Common myeloid progenitor, CD34-positive (primary cell): ENCODE measurements at regions not wholly inside any gene's neighbourhood (a gene's known extent, or its start where the extent isn't known, plus 50 kb on each side); places are given as distances from the start of the nearest gene placed in this dataset.

Experiments
- CTCF ChIA-PET: fragments of 350-600 bp; sonication (Branson Sonifier 250); formaldehyde crosslinking; loops from one replicate; lab custom pipeline; 2021; ENCODE audit warnings: antibody characterized with exemption; lab: Charles Lee
- POLR2A ChIA-PET: fragments of 350-600 bp; sonication (Branson Sonifier 250); formaldehyde crosslinking; loops from one replicate; lab custom pipeline; 2021; ENCODE audit warnings: antibody characterized with exemption; lab: Charles Lee
- DNase-seq, 3 donors: peaks; one replicate each; pipeline versions ENCODE4 v3.0.0 to v3.0.0-alpha.2; 2013
- H3K27ac ChIP-seq, 2 experiments: 1 replicate in 1 of 2; 2 replicates in 1 of 2; pipeline ENCODE4 v1.7.0; 2013; ENCODE audit warnings: inconsistent platforms in 2 of 2, low read length in 2 of 2, mild to moderate bottlenecking in 2 of 2, low read depth in 1 of 2, moderate library complexity in 1 of 2; ENCODE audit not compliant: severe bottlenecking in 2 of 2, insufficient read depth in 1 of 2, poor library complexity in 1 of 2
- H3K27me3 ChIP-seq, 5 experiments: replicated peaks in 2 of 5; 1 replicate in 3 of 5; 2 replicates in 2 of 5; pipeline versions ENCODE4 v1.6.1 to v1.7.0; 2013; ENCODE audit warnings: low read length in 4 of 5, mild to moderate bottlenecking in 2 of 5, moderate library complexity in 2 of 5, inconsistent platforms in 1 of 5; ENCODE audit not compliant: insufficient read depth in 5 of 5, control insufficient read depth in 4 of 5
- H3K36me3 ChIP-seq, 4 experiments: 1 replicate in 2 of 4; 2 replicates in 2 of 4; pipeline versions ENCODE4 v1.6.1 to v1.7.0; 2013; ENCODE audit warnings: low read length in 3 of 4, control low read depth in 1 of 4, mild to moderate bottlenecking in 1 of 4; ENCODE audit not compliant: control insufficient read depth in 4 of 4, insufficient read depth in 4 of 4
- H3K4me1 ChIP-seq, 4 experiments: 1 replicate in 3 of 4; 2 replicates in 1 of 4; pipeline versions ENCODE4 v1.6.1 to v1.7.1; 2013; ENCODE audit warnings: low read length in 3 of 4, mild to moderate bottlenecking in 3 of 4, control low read depth in 1 of 4, inconsistent platforms in 1 of 4, moderate library complexity in 1 of 4; ENCODE audit not compliant: control insufficient read depth in 4 of 4, insufficient read depth in 4 of 4; ENCODE audit errors: control extremely low read depth in 1 of 4
- H3K4me3 ChIP-seq, 7 experiments: 1 replicate in 4 of 7; 2 replicates in 3 of 7; pipeline versions ENCODE4 v1.5.1 to v1.7.0; 2013; ENCODE audit warnings: mild to moderate bottlenecking in 7 of 7, low read length in 6 of 7, moderate library complexity in 6 of 7, inconsistent platforms in 2 of 7, low read depth in 2 of 7, control low read depth in 1 of 7; ENCODE audit not compliant: insufficient read depth in 4 of 7, control insufficient read depth in 1 of 7; ENCODE audit errors: extremely low read depth in 1 of 7
- H3K9me3 ChIP-seq, 5 experiments: 1 replicate in 4 of 5; 2 replicates in 1 of 5; pipeline versions ENCODE4 v1.6.1 to v1.7.1; 2013; ENCODE audit warnings: low read length in 4 of 5, mild to moderate bottlenecking in 2 of 5, inconsistent platforms in 1 of 5, low read depth in 1 of 5, moderate library complexity in 1 of 5; ENCODE audit not compliant: control insufficient read depth in 4 of 5, insufficient read depth in 2 of 5; ENCODE audit errors: control extremely low read depth in 1 of 5
- WGBS: methylation state at CpG from one replicate; pipeline ENCODE4 v1.1.5; 2013; ENCODE audit not compliant: insufficient coverage; 5-methylcytosine and 5-hydroxymethylcytosine counted together

GRCh38 chrY:8036563-8036962, 1125.0 kb upstream of the AMELY start:
- H3K4me1 ChIP-seq: no peaks in the 10 kb centered on the region
- ChIA-PET POLR2A (no interaction called here), CTCF (no interaction called here)
- no peak overlapping the region for H3K27ac ChIP-seq
- no peak overlapping the region for H3K4me3 ChIP-seq
- no peaks in the 10 kb centered on the region for H3K27me3 ChIP-seq
- no peak for DNase-seq
- H3K36me3 ChIP-seq: no peaks in the 10 kb centered on the region
- H3K9me3 ChIP-seq: no peaks in the 10 kb centered on the region

- no peaks in the 10 kb centered on the region for H3K27me3 ChIP-seq
Observed at GRCh38 chrY:8035653-8036052, 1124.1 kb upstream of the AMELY start.

GRCh38 chrY:8034673-8035072, 1123.1 kb upstream of the AMELY start:
- Histone ChIP-seq H3K9me3 (no peaks in the 10 kb centered on the region), H3K27me3 (no peaks in the 10 kb centered on the region), H3K4me1 (no peaks in the 10 kb centered on the region), H3K27ac (no peak overlapping the region), H3K4me3 (no peak overlapping the region), H3K36me3 (no peaks in the 10 kb centered on the region)
- WGBS: no CpG with 5 or more reads among the region's 2 CpGs
- POLR2A ChIA-PET: no interaction called here
- CTCF ChIA-PET: no interaction called here
- no peak for DNase-seq

More at GRCh38 chrY:8035653-8036052, 1124.1 kb upstream of the AMELY start:
- Histone ChIP-seq H3K27ac (no peak overlapping the region), H3K36me3 (no peaks in the 10 kb centered on the region), H3K4me1 (no peaks in the 10 kb centered on the region), H3K9me3 (no peaks in the 10 kb centered on the region), H3K4me3 (no peak overlapping the region)
- POLR2A ChIA-PET: no interaction called here
- no CpG with 5 or more reads among the region's 2 CpGs for WGBS
- CTCF ChIA-PET: no interaction called here
- no peak for DNase-seq

DNA sequence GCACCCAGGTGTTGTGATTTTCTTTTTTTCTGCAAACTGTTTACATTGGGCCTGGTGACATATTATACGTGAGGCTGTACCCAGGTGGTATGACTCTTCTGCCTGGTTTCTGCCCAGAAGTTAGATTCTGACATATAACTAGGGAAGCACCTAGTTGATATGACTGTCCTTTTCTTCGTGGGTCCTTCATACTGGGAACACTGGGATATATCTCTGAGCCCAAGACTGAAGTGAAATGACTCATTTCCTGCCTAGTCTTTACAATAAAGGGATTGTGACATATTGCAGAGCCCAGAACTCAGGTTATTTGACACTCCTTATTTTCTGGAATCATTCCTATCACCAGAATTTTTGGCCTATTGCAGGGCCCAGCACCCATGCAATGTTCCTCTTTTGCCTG, 1121.6 kb upstream of the AMELY start:
- DNase-seq: no peak
- WGBS: no CpG with 5 or more reads among the region's 2 CpGs
- no peak overlapping the region for H3K4me3 ChIP-seq
- H3K36me3 ChIP-seq: no peaks in the 10 kb centered on the region
- H3K27ac ChIP-seq: no peak overlapping the region
- no peaks in the 10 kb centered on the region for H3K9me3 ChIP-seq
- H3K4me1 ChIP-seq: no peaks in the 10 kb centered on the region
- CTCF ChIA-PET: no interaction called here
- POLR2A ChIA-PET: no interaction called here
- no peaks in the 10 kb centered on the region for H3K27me3 ChIP-seq

DNA sequence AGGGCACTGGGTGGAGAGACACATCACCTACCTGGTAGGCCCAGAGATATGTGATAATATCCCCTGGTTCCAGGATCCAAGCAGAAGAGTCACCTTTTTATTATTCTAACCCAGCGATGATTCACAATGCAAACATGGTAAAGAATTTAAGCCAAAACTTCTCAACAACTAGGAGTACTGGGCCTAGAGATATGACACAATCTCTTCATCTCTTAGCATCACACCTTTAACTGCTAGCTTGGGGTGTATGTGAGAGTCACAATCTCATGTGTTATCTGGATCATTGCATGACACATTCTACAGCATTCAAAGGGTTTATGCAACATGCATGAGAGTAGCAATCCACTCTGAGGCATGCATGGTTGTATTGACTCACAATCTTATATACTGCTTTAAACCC, 1109.0 kb upstream of the AMELY start:
- no peak for DNase-seq
- no CpG with 5 or more reads among the region's 1 CpG for WGBS
- Histone ChIP-seq H3K4me1 (no peaks in the 10 kb centered on the region), H3K27ac (no peak overlapping the region), H3K4me3 (no peak overlapping the region), H3K27me3 (no peaks in the 10 kb centered on the region), H3K9me3 (no peaks in the 10 kb centered on the region), H3K36me3 (no peaks in the 10 kb centered on the region)
- POLR2A ChIA-PET: no interaction called here
- CTCF ChIA-PET: no interaction called here

DNA sequence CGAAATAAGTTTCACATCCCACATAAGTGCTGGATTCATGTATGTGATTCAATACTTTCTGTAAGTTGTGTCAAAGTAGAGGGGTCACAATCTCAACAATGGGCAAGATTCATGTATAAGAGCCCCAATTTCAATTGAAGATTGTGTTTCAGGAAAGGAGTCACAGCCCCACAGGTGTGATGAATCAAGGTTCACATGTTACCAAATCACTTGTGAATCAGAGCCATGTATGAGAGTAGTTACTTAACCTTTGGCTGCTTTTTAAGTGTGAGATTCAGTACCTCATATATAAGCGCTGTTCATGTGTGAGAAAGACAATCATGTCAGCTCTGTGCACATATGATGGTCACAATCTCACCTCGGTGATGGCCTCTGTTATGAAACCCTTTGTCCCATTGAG, 1100.0 kb upstream of the AMELY start:
- Histone ChIP-seq H3K4me3 (no peak overlapping the region), H3K9me3 (no peaks in the 10 kb centered on the region), H3K27ac (no peak overlapping the region), H3K4me1 (no peaks in the 10 kb centered on the region), H3K27me3 (no peaks in the 10 kb centered on the region), H3K36me3 (no peaks in the 10 kb centered on the region)
- CTCF ChIA-PET: no interaction called here
- DNase-seq: no peak
- WGBS: no CpG with 5 or more reads among the region's 3 CpGs
- POLR2A ChIA-PET: no interaction called here

- no CpG with 5 or more reads among the region's 3 CpGs for WGBS
- Histone ChIP-seq H3K4me3 (no peak overlapping the region), H3K27ac (no peak overlapping the region), H3K4me1 (no peaks in the 10 kb centered on the region), H3K27me3 (no peaks in the 10 kb centered on the region), H3K36me3 (no peaks in the 10 kb centered on the region), H3K9me3 (no peaks in the 10 kb centered on the region)
- CTCF ChIA-PET: no interaction called here
- DNase-seq: no peak
- POLR2A ChIA-PET: no interaction called here
Observed at GRCh38 chrY:8004196-8004595, 1092.6 kb upstream of the AMELY start.
